ENCODE measurements at regions not wholly inside any gene's neighbourhood (a gene's known extent, or its start where the extent isn't known, plus 50 kb on each side); places are given as distances from the start of the nearest gene placed in this dataset.
"Not testable (repeated sequence)": the region's sequence is repeated elsewhere in the genome, so short reads cannot be mapped to it uniquely, and the experiment has no call there.

DNA sequence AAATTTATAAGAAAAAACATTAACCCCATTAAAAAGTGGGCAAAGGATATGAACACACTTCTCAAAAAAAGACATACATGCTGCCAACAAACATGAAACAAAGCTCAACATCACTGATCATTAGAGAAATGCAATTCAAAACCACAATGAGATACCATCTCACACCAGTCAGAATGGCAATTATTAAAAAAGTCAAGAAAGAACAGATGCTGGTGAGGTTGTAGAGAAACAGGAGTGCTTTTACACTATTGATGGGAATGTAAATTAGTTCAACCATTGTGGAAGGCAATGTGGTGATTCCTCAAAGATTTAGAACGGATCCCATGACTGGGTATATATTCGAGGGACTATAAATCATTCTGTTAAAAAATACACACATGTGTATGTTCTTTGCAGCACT lies 1665.5 kb downstream of the BRINP3 start:
- TF ChIP-seq, protein P1, sequence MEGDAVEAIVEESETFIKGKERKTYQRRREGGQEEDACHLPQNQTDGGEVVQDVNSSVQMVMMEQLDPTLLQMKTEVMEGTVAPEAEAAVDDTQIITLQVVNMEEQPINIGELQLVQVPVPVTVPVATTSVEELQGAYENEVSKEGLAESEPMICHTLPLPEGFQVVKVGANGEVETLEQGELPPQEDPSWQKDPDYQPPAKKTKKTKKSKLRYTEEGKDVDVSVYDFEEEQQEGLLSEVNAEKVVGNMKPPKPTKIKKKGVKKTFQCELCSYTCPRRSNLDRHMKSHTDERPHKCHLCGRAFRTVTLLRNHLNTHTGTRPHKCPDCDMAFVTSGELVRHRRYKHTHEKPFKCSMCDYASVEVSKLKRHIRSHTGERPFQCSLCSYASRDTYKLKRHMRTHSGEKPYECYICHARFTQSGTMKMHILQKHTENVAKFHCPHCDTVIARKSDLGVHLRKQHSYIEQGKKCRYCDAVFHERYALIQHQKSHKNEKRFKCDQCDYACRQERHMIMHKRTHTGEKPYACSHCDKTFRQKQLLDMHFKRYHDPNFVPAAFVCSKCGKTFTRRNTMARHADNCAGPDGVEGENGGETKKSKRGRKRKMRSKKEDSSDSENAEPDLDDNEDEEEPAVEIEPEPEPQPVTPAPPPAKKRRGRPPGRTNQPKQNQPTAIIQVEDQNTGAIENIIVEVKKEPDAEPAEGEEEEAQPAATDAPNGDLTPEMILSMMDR (IDR thresholded peaks at IDR 0.05; ENCODE audit: low read length): not testable (repeated sequence)
- not testable (repeated sequence) for TF ChIP-seq EZH2 (IDR thresholded peaks at IDR 0.05; ENCODE audit: borderline replicate concordance, low read length)
